ENCODE measurements at regions not wholly inside any gene's neighbourhood (a gene's known extent, or its start where the extent isn't known, plus 50 kb on each side); places are given as distances from the start of the nearest gene placed in this dataset.
A peak's percentile ranks its signal among the peaks of the same experiment; 100 is the strongest.

DNA sequence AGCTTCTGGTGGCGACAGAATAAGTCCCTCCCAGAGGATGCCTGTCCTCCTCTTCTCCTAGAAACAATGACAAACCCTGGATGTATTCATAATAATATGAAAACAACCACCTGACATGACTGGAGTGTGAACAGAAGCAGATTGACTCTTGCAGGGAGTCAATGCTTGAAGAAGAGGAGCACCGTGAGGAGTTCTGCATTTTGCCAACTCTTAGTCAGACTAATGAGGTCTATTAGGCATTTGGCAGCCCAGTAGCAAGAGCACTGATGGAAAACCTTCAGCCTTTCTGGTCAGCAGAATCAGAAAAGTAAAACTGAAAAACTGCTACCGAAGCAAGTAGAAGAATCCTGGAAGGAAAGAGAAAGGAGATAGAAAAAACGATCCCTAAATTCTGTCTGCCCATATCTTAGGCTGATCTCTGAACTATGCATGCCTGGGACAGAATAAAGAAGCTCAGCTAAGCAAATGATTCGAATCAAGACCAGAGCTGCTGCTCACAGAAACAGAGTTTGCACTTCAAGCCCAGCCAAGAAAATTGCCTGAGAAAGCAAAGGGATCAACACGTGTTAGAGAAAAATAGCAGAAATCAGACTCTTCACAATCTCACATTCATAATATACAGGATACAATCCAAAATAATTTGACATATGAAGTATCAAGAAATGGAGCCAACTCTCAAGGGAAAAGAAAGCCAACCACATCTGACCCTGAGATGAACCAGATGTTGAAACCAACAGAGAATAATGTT is 69.5 kb upstream of the OSMR start:
- Histone ChIP-seq H3K4me3 (ENCODE audit: low read length) (peak overlapping the region; percentile 61), H3K36me3 (ENCODE audit: control insufficient read depth, insufficient read depth, low read length, severe bottlenecking) (no peaks in the 10 kb centered on the region), H3K4me1 (ENCODE audit: control insufficient read depth, insufficient read depth, low read length) (peaks cover 22% of the 10 kb centered on the region), H3K9ac (ENCODE audit: low read length) (no peak overlapping the region), H3K9me3 (ENCODE audit: control insufficient read depth, low read length) (peaks cover 4% of the 10 kb centered on the region), H3K27me3 (replicated peaks; ENCODE audit: control insufficient read depth, insufficient read depth, low read length) (no peaks in the 10 kb centered on the region)
- DNase-seq (ENCODE audit: low read depth): peak; percentile 34

DNA sequence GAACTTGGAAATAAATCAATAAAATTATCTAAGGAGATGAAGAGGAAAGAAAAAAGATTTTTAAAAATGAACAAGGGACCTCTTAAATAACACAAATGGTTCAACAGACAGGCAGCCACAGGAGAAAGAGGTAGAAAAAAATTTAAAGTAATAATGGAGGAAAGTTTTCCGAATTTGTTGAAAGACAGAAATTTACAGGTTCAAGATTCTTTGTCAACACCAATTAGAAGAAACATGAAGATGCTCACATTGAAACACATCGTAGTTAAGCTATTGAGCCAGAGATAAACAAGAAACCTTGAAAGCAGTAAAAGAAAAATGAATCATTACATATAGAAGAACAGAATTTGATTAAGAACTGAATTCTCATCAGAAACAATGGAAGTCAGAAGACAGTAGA is 68.7 kb upstream of the OSMR start:
- no peak for DNase-seq (ENCODE audit: low read depth)
- H3K27me3 ChIP-seq (replicated peaks; ENCODE audit: control insufficient read depth, insufficient read depth, low read length): no peaks in the 10 kb centered on the region
- peaks cover 22% of the 10 kb centered on the region for H3K4me1 ChIP-seq (ENCODE audit: control insufficient read depth, insufficient read depth, low read length)
- peaks cover 4% of the 10 kb centered on the region for H3K9me3 ChIP-seq (ENCODE audit: control insufficient read depth, low read length)
- H3K36me3 ChIP-seq (ENCODE audit: control insufficient read depth, insufficient read depth, low read length, severe bottlenecking): no peaks in the 10 kb centered on the region
- H3K4me3 ChIP-seq (ENCODE audit: low read length): no peak overlapping the region
- no peak overlapping the region for H3K9ac ChIP-seq (ENCODE audit: low read length)

DNA sequence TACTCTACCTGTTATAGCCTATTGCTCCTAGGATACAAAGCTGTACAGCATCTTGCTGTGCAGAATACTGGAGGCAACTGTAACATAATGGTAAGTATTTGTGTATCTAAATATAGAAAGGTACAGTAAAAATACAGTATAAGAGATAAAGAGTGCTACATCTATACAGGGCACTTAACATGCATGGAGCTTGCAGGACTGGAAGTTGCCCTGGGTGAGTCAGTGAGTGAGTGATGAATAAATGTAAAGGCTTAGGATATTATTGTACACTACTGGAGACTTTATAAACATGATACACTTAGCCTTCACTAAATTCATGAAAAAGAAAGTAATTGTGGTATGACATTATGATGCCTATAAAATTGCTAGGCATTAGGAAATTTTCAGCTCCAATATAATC is 65.5 kb upstream of the OSMR start:
- Histone ChIP-seq H3K36me3 (ENCODE audit: control insufficient read depth, insufficient read depth, low read length, severe bottlenecking) (no peaks in the 10 kb centered on the region), H3K27me3 (replicated peaks; ENCODE audit: control insufficient read depth, insufficient read depth, low read length) (no peaks in the 10 kb centered on the region), H3K9ac (ENCODE audit: low read length) (no peak overlapping the region), H3K4me3 (ENCODE audit: low read length) (no peak overlapping the region), H3K9me3 (ENCODE audit: control insufficient read depth, low read length) (peaks cover 4% of the 10 kb centered on the region), H3K4me1 (ENCODE audit: control insufficient read depth, insufficient read depth, low read length) (peaks cover 42% of the 10 kb centered on the region)
- DNase-seq (ENCODE audit: low read depth): no peak

DNA sequence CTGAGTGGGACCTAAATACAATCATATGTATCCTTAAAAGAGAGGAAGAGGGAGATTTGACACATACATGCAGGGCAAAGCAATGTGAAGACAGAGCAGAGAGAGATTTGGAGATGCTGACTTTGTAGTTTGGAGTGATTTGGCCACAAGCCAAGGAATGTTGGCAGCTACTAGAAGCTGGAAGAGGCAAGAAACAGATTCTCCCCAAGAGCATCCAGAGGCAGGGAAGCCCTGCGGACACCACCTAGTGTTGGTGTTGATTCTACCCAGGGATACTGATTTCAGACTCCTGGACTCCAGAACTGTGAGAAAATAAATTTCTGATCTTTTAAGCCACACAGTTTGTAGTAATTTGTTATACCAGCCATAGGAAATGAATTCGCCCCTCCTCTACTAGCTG is 64.9 kb upstream of the OSMR start:
- DNase-seq (ENCODE audit: low read depth): peak; percentile 67
- Histone ChIP-seq H3K36me3 (ENCODE audit: control insufficient read depth, insufficient read depth, low read length, severe bottlenecking) (no peaks in the 10 kb centered on the region), H3K4me3 (ENCODE audit: low read length) (no peak overlapping the region), H3K9ac (ENCODE audit: low read length) (no peak overlapping the region), H3K4me1 (ENCODE audit: control insufficient read depth, insufficient read depth, low read length) (peaks cover 42% of the 10 kb centered on the region), H3K27me3 (replicated peaks; ENCODE audit: control insufficient read depth, insufficient read depth, low read length) (no peaks in the 10 kb centered on the region), H3K9me3 (ENCODE audit: control insufficient read depth, low read length) (peaks cover 4% of the 10 kb centered on the region)

DNA sequence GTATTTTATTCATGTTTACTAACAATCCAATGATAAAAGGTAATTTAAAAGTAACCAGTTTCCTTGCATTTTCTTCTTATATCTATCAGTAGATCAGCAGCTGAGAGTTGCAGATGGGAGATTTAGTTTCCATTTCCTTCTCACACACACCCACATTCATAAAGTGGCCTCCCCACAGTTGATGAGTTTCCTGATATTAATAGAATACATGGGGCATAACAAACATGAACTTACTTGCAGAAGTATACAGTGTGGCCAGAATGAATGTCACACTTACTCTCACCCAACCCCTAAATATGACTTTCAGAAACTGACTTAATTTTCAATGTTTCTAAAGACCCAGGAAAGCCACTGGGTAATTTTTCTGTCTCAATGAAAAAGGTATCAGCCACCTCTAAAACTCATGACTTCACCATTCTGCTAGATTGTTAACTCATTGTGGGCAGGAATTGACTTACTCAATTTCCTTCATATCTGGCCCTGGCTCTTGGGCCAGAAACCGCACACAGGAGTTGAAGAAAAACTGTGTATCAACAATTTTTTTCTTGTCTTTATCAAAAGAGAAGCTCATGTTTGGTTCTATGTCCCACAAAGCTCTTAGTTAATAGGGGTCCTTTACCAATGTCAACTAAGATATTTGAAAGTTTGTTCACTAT is 63.5 kb upstream of the OSMR start:
- Histone ChIP-seq H3K4me1 (ENCODE audit: control insufficient read depth, insufficient read depth, low read length) (peaks cover 30% of the 10 kb centered on the region), H3K4me3 (ENCODE audit: low read length) (no peak overlapping the region), H3K9ac (ENCODE audit: low read length) (peak overlapping the region; percentile 28), H3K9me3 (ENCODE audit: control insufficient read depth, low read length) (peaks cover 2% of the 10 kb centered on the region), H3K27me3 (replicated peaks; ENCODE audit: control insufficient read depth, insufficient read depth, low read length) (no peaks in the 10 kb centered on the region), H3K36me3 (ENCODE audit: control insufficient read depth, insufficient read depth, low read length, severe bottlenecking) (no peaks in the 10 kb centered on the region)
- DNase-seq (ENCODE audit: low read depth): no peak

DNA sequence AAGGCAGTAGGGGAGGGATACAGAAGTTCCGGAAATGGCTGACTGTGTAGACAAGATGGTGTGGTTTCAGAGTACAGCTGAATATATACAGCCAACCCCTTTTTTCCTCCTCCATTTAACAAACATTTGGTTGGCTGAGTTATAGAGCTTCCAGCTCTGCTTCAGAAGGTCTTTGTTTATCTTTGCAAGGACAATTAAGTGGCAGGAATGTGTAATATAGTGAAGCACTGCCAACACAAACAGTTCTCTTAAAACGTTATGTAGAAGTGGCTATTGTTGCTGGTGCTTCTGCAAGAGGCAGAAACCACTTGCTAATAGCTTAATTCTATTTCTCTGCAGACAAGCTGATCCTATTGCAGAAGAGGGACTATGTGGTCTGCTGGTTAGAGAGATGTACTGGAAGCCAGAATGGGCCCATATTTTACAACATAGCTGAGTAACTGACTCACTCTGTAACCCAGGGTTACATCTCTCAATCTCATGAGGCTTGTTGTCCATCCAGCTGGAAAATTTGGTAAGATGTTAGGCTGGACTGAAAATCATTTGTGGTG is 62.7 kb upstream of the OSMR start:
- Histone ChIP-seq H3K9me3 (ENCODE audit: control insufficient read depth, low read length) (no peaks in the 10 kb centered on the region), H3K36me3 (ENCODE audit: control insufficient read depth, insufficient read depth, low read length, severe bottlenecking) (no peaks in the 10 kb centered on the region), H3K9ac (ENCODE audit: low read length) (peak overlapping the region; percentile 28), H3K27me3 (replicated peaks; ENCODE audit: control insufficient read depth, insufficient read depth, low read length) (no peaks in the 10 kb centered on the region), H3K4me3 (ENCODE audit: low read length) (no peak overlapping the region), H3K4me1 (ENCODE audit: control insufficient read depth, insufficient read depth, low read length) (peaks cover 30% of the 10 kb centered on the region)
- DNase-seq (ENCODE audit: low read depth): peak; percentile 95

DNA sequence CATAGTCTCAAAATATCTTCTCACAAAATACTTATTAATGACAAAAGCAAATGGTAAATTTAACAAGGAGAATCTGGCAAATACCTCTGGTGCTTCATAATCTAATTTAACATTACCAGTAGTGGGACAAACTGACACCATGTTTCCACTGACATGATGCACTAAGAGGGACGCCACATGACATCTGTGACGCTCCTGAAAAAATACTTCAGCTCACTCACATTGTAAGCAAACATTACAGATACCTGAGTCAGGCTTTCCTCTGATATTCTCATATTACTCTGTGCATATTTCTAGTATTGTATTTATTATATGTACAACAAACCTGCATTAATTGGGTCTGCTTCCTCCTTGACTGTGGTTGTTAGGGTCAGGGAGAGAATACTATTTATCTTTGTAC is 56.7 kb upstream of the OSMR start:
- H3K9me3 ChIP-seq (ENCODE audit: control insufficient read depth, low read length): no peaks in the 10 kb centered on the region
- H3K9ac ChIP-seq (ENCODE audit: low read length): no peak overlapping the region
- no peaks in the 10 kb centered on the region for H3K27me3 ChIP-seq (replicated peaks; ENCODE audit: control insufficient read depth, insufficient read depth, low read length)
- no peaks in the 10 kb centered on the region for H3K36me3 ChIP-seq (ENCODE audit: control insufficient read depth, insufficient read depth, low read length, severe bottlenecking)
- no peaks in the 10 kb centered on the region for H3K4me1 ChIP-seq (ENCODE audit: control insufficient read depth, insufficient read depth, low read length)
- DNase-seq (ENCODE audit: low read depth): no peak
- H3K4me3 ChIP-seq (ENCODE audit: low read length): no peak overlapping the region

DNA sequence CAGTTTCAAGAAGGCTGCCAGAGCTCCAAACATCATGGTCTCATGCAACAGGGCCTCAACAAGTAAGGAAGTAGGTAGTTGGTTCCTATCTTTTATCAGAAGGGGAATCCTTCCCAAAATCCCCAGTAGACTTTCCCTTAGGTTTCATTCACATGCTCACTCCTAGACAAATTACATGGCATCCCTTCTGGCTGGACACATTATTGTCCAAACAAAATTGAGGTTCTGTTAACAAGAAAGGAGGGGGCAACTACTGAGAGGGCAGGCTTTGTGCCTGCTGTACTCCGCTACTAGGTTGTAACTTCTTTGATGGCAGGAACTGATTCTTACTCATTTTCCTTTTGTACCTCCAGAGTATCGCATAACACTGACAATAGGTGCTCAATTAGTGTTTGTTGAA is 56.0 kb upstream of the OSMR start:
- Histone ChIP-seq H3K4me3 (ENCODE audit: low read length) (no peak overlapping the region), H3K27me3 (replicated peaks; ENCODE audit: control insufficient read depth, insufficient read depth, low read length) (no peaks in the 10 kb centered on the region), H3K4me1 (ENCODE audit: control insufficient read depth, insufficient read depth, low read length) (no peaks in the 10 kb centered on the region), H3K9me3 (ENCODE audit: control insufficient read depth, low read length) (no peaks in the 10 kb centered on the region), H3K36me3 (ENCODE audit: control insufficient read depth, insufficient read depth, low read length, severe bottlenecking) (no peaks in the 10 kb centered on the region), H3K9ac (ENCODE audit: low read length) (no peak overlapping the region)
- no peak for DNase-seq (ENCODE audit: low read depth)

DNA sequence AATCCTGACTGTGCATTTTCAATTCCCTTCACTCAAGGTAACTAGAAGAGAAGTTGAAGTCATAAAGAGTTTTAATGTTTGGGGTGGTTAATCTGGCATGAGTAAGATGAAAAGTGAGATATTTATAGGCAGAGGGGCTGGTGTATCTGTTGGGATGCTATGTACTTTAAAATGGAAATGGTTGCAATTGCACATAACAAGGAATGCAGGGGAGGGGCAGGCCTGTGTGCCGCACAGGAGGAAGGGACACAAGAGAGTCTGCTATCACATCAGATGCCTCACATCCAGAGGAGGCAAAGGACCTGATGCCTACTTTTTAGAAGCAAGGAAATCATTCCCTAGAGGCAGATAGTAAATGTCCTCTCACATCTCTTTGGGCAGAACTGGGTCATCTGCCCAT is 55.5 kb upstream of the OSMR start:
- no peak for DNase-seq (ENCODE audit: low read depth)
- H3K36me3 ChIP-seq (ENCODE audit: control insufficient read depth, insufficient read depth, low read length, severe bottlenecking): no peaks in the 10 kb centered on the region
- no peaks in the 10 kb centered on the region for H3K9me3 ChIP-seq (ENCODE audit: control insufficient read depth, low read length)
- H3K4me1 ChIP-seq (ENCODE audit: control insufficient read depth, insufficient read depth, low read length): peaks cover 4% of the 10 kb centered on the region
- H3K27me3 ChIP-seq (replicated peaks; ENCODE audit: control insufficient read depth, insufficient read depth, low read length): no peaks in the 10 kb centered on the region
- no peak overlapping the region for H3K9ac ChIP-seq (ENCODE audit: low read length)
- H3K4me3 ChIP-seq (ENCODE audit: low read length): no peak overlapping the region

DNA sequence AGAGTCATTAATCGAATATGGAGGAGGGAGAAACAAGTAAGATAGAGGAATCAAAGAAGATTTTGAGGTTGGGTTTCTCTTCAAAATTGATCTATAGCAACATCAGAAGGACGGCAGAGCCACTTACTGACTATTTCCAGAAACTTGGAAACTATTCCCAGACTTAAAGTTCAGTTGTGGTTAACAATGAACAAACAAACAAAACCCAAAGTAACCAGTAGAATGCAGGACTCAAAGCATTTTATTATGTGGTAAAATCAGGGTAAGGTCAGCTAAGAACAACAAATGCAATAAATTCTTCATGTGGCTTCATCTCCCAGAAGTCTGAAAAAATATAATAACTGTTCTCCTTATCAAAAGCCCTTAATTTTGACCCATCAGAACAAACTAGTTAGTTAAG is 54.9 kb upstream of the OSMR start:
- H3K27me3 ChIP-seq (replicated peaks; ENCODE audit: control insufficient read depth, insufficient read depth, low read length): no peaks in the 10 kb centered on the region
- no peak overlapping the region for H3K9ac ChIP-seq (ENCODE audit: low read length)
- H3K4me1 ChIP-seq (ENCODE audit: control insufficient read depth, insufficient read depth, low read length): peaks cover 10% of the 10 kb centered on the region
- H3K4me3 ChIP-seq (ENCODE audit: low read length): no peak overlapping the region
- H3K9me3 ChIP-seq (ENCODE audit: control insufficient read depth, low read length): no peaks in the 10 kb centered on the region
- DNase-seq (ENCODE audit: low read depth): peak; percentile 33
- no peaks in the 10 kb centered on the region for H3K36me3 ChIP-seq (ENCODE audit: control insufficient read depth, insufficient read depth, low read length, severe bottlenecking)

DNA sequence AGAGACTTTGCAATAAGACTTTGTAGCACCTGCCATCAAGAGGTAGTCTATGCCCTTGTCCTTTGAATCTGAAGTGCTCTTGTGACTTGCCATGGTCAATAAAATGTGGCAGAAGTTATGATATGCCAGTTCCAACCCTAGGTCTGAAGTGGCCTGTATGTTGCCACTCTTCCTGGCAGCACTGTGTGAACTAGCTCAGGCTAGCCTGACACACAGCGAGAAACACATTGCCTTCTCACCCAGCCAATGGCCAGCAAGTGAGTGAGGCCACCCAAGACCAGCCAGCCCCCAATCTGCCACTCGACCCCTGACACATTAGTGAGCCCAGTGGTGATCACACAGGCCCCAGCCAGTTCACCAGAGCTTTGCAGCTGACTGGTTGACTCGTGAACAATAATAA is 52.7 kb upstream of the OSMR start:
- no peak for DNase-seq (ENCODE audit: low read depth)
- Histone ChIP-seq H3K27me3 (replicated peaks; ENCODE audit: control insufficient read depth, insufficient read depth, low read length) (no peaks in the 10 kb centered on the region), H3K4me3 (ENCODE audit: low read length) (no peak overlapping the region), H3K9me3 (ENCODE audit: control insufficient read depth, low read length) (no peaks in the 10 kb centered on the region), H3K36me3 (ENCODE audit: control insufficient read depth, insufficient read depth, low read length, severe bottlenecking) (no peaks in the 10 kb centered on the region), H3K9ac (ENCODE audit: low read length) (no peak overlapping the region), H3K4me1 (ENCODE audit: control insufficient read depth, insufficient read depth, low read length) (peaks cover 23% of the 10 kb centered on the region)
